Right hindlimb (tissue), 1 donor: ENCODE measurements at regions not wholly inside any gene's neighbourhood (a gene's known extent, or its start where the extent isn't known, plus 50 kb on each side); places are given as distances from the start of the nearest gene placed in this dataset.

Source experiments
- DNase-seq: peaks from one replicate; pipeline ENCODE4 v3.0.0-alpha.2; 2018

DNA sequence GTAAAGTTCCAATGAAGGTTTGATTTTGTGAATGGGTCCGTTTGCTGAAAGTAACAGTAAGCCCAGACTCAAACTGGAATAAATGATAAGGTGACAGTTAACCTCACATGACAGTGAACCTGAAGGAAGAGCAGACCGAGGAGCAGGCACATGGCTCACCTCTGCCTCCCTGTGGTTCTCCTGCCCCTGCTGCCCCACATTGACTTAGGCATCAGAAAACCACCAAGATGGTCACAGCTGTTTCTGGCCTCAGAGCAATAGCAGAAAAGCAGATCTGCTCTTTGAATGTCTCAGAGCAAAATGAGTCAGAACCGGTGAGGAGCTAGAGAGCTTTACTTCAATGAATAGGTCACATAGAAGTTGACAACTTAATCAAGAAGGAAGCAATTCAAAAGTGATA is 487.6 kb downstream of the METTL4 start:
- no peak for DNase-seq

DNA sequence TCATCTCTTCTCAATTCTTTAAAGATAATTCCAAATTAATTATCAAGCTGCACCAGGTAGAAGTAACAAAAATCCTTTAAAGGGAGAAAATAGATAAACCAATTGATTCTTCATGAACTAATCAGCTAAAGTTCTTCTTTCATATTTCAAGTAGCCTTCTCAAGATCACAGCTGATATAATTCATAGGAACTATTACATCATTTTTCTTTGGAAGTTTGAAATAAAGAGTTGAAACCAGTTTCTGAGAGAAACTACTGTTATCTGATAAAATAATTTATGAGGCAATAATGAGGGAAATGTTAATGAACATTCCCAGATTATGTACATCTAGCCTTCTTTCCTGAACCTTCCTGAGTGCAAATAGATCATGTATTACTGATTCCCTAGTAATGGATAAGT is 484.9 kb downstream of the METTL4 start:
- no peak for DNase-seq

DNA sequence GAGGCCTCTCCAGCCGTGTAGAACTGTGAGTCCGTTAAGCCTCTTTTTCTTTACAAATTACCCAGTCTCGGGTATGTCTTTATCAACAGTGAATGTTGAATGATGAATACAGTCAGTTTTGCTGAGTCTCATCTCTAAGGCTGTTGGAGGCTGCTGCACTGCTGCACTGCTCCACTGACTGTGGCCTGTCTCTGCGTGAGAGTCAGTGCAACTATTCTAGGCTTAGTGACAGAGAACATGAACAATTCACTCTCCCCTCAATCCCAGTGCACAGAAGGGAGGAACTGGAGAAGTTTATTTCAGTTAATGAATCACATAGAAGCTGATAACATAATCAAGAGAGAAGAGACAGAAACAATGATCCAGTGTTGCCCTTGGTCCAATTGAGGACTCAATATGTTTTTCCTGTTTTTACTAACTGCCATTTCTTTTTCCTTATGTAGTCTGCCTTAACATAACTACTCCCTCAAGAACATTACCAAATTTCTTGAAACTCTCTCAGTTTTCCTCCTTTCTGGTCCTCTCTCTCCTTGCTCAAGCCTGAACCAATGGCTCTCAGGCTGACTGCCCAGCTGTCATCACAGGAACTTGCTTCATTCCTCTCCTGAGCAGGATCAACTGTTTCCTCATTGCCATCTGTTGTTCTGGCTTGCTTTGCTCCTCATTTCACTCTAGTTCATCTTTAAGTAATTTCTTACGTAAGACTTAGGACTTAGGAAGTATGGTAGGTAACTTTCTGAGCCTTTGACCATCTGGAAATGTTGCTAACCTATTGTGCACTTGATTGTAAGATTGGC is 483.2 kb downstream of the METTL4 start:
- peak; percentile 51 for DNase-seq

DNA sequence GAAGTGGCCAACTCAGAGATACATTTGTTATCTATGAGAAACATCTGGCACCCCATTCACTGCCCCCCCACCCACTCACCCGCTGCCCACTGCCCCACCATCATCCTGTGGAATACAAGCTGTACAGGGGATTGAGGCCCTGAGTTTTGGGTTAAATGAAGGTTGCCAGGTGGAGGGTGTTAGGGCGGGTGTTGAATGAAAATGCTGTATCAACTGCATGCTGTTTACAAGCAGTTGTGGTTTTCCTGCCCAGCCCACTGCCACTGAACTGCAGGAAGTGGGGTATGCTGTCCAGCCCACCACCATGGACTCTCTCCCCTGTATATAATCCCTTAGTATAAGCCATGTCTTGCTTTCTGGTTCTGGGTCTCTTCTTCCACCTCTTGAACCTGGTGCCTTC is 481.9 kb downstream of the METTL4 start:
- DNase-seq: no peak

DNA sequence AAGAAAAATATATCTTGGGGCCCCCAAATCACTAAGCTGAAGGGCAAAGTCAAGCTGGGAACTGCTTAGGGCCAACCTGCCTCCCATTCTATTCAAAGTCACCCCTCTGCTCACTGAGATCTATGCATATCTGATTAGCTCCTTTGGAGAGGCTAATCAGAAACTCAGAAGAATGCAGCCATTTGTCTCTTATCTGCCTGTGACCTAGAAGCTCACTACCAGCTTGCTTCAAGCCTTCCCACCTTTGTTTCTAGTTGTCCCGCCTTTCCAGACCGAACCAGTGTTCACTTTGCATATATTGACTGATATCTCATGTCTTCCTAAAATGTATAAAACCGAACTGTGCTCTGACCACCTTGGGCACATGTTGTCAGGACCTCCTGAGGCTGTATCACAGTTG is 479.4 kb downstream of the METTL4 start:
- no peak for DNase-seq

DNA sequence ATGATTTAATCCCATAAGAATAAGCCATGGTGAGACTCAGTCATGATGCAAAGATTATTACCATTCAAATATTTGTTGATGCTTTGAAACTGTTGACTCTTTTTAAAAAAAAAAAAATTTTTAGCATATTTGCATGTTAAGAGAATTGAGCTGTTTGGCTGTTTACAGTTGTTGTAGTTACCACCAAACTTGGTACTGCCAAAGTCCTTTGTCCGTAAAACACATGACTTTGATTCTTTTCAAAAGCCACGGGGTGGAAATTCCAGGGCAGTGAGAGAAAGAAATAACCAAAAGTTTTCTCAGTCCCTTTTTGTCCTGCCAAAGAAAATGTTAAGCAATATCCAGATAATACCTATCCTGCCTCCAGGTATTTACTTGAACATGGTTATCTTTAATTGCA is 474.8 kb downstream of the METTL4 start:
- DNase-seq: no peak

DNA sequence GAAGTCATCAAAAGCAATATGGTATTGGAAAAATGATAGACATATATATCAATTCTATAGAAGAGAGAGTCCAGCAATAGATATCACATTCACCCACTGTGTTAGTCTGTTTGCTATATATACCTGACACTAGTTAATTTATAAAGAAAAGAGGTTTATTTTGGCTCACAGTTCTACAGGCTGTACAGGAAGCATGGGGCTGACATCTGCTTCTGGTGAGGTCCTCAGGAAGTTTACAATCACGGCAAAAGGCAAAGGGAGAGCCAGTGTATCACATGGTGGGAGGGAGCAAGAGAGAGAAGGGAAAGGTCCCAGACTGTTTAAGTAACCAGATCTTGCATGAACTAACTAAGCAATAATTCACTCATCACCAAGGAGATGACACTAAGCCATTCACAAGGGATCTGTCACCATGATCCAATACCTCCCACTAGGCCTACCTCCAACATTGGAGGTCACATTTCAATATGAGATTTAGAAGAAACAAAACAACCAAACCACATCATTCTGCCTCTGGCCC is 470.6 kb downstream of the METTL4 start:
- no peak for DNase-seq

DNA sequence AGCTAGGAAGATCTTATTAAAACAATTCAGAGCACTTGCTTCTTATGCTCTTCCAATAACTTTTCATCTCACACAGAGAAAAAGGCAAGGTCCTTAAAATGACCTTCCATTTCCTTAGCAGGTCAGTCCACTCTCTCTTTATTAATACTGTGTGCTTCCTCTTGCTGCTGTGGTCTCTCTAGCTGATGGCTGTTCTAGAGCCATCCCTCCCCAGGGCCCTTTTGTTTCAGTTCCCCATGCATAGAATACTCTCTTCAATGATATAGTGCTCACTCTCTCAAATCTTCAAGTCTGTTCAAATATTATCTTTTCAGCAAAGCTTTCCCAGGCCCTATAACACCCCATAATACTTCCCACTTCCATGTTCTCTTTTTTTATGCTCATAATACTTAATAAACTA is 469.3 kb downstream of the METTL4 start:
- no peak for DNase-seq

DNA sequence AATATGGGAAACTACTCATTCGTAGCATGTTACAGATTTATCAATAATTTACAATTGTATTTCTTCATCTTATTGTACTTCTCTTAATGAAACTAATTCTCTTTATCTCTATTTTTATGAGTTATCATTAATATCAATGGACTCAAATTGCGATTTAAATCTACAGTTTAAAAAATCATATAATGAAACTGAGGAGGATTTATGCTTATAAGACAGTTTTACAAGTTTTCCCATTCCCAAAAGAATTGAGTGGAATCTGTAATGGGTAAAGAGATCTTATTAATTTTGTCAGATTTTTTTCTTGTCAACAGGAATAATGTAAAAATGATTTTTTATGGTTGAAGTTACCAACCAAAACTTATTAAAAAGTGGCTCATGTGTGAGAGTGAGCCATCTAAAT is 468.0 kb downstream of the METTL4 start:
- no peak for DNase-seq

DNA sequence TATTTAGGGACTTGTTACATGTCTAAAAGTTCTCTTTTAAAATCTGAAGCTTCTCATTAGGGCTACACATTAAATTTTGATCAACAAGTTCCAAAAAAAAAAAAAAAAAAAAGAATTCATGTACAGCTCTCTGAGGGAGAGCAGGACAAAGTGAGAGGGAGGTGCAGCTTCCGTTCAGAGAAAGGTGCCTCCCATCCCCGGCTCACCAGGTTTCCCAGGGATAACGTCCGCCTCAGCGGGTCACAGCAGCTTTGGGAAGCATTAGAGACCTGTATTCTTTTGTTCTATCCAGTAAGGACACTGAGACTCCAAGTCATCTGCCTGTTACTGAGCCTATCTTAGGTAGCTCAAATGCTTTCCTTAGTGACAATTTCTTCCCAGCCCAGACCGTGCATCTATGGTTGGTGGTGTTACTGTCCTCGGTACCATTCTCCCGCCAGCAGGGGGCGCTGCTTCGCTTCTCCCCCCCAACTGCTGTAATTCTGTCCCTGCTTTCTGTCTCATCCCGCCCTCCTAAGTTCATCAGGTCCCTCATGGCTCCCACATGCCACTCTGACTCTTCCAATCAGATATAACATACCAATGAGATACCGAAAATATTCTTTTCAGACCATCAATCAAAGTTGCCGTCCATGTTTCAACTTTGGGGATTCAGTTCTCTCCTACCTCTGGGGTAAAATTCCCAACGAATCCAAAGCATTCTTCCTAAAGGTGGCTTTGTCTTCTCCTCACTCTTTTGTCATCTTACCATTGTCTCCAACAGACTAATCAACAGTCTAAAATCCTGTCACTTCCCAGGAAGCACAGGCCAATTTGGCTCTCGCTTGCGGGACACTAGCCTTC is 466.5 kb downstream of the METTL4 start:
- DNase-seq: peak; percentile 30

DNA sequence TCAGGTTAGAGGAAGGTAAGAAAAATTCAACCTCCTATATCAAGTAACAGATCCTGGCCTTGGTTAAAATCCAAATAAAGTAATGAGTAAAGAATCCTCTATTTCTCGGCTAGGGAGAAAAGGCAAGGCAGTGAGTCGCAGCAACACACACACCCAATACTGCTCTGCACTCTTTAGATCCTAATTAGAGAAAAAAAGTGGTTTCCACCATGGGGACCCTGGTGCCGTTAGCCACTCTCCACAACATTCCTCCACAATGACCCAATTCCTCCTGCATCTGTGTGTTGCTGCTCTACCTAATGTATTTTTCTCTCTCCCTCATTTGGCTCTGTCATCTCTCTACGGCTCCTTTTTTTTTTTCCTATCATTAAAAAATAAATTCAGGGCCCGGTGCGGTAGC is 462.7 kb downstream of the METTL4 start:
- peak; percentile 18 for DNase-seq

DNA sequence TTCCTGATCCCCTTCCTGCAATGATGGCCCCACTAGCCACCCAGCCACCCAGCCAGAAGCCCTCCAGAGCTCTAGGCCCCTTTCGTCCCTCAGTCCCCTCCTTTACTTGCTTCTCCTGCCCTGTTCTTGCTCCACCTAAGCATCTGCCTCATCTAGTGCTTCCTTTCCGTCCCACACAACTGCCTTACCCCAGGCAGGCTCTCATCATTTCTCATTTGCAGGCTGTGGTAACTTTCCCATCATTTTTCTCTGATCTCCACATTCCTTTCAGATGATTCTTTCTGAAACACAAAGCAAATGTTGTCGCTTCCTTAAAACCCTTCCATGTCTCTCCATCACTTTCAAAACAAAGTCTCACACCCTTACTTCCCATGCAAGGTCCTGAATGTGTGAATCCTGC is 459.8 kb downstream of the METTL4 start:
- DNase-seq: no peak

DNA sequence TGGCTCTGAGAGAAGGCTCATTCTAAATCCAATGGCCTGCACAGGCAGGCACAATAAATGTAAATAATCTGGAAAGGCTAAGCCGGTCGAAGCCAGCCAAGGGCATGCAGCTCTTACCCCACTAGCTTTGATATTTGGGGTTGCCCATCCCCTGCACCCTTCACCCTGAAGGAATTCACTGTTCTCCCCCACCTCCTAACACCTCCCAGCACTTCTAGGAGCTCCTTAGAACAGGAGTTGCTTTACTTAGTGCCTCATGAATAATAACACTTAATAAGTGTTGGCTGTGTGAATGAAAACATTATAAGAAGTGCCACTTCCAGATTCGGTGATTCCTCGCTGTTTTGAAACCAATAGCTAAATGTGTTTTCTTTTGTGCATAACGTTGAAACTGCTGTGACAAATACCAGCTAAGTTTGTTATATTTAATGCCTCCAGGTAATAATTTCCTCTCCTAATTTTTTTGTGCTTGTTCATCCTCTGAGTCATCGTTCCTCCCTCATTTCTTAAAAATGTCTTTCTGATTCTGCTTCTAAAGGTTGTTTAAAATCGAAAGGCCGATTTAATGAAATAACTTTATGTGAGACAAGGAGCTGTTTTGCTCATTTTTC is 458.8 kb downstream of the METTL4 start:
- DNase-seq: no peak

DNA sequence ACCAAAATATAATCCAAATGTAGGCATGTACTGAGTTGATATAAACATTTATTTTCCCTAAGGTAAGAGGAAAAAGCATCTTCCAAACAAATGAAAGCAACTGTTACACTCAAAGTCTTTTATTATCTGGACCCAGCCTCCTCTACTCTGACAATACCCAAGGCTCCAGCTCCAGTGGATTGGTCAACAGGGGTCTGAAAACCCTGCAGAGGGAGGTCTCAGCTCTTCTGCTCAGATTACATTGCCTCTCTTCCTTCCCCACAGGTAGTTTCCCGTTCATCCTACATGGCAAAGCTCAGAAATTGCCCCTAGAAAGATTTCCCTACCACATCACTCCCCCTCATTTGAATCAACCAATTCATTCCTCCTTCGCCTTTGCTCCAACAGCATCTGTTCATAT is 457.0 kb downstream of the METTL4 start:
- no peak for DNase-seq

DNA sequence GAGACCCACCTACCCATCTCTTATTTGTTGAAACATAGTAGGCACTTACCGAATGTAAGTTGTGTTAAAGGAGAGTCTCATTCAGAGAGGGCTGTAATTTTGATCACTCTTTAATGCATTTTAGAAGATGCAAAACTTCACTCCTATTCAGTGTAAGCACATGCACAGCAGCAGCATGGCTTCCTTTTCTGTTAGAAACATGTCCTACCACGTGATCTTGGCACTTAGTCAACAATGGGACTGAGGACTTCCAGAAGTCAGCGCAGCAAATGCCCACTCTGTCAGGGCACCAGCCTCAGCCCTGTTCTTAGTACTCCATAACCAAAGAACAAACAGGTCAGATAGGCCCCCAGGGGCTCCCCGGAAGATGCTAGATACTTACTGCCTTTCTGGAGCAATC is 456.5 kb downstream of the METTL4 start:
- DNase-seq: no peak

DNA sequence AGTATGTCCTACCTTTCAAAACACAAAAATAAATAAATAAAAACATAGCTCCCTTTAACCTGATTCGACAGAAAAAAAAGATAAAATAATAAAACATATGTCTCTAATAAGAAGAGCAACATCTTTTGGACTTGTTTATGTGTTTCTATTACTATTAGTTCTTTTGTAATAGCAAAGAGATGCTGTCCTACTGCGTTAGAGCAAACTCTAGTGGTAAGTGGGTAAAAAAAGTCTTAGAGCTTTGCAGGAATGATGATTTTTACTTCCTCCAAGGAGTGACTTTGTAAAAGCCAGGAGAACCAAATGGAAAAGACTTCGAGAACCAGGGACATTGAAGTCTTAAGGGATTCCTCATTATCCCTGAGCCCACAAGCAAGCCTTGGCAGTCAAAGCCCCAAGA is 450.1 kb downstream of the METTL4 start:
- DNase-seq: no peak

DNA sequence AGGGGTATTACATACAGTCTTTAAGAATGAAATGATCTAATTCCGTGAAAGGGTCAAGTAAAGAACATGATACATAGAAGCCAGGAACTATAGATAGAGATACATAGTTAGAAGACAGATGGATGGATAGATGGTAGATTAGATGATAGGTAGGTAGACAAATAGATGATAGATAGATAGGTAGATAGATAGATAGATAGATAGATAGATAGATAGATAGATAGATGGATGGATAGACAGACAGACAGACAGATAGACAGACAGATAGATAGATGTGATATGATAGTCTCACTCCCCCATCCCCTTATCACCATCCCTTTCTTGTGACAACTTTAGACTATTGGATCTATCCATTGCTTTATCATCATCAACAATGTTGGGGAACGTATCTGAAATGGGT is 448.2 kb downstream of the METTL4 start:
- DNase-seq: no peak

DNA sequence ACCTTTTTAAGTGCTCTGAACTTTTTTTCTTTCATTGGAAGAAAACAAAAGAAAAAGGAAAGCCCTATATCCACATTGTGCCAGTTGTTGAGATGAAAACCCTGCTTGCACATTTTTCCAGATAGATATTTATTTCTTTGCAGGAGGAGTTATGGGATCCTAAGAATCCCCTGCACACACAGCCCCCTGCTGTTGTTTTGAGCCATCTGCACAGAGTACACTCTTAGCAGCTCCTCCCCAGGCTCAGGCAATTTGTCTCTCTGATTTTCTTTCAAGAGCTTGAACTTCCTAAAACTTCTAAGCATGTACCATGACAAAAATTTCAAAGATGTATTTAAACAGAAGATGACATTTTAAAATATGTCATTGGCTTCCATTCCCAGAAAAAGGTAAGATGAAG is 436.9 kb downstream of the METTL4 start:
- no peak for DNase-seq

DNA sequence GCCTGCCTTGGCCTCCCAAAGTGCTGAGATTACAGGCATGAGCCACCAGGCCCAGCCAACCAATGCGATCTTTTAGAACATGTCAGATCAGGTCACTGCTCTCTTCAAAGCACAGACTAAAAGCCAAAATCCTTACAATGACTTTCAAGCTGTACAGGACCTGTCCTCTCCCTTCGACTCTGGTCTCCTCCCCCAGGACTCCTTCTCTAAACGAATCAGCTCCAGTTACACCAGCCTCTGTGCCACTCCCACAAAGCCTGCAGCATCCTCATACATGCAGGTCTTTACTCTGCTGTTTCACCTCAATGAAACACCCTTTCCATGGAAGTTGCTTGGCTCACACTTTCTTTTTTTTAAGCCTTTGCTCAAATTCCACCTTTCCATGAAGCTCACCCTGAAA is 436.0 kb downstream of the METTL4 start:
- DNase-seq: no peak

DNA sequence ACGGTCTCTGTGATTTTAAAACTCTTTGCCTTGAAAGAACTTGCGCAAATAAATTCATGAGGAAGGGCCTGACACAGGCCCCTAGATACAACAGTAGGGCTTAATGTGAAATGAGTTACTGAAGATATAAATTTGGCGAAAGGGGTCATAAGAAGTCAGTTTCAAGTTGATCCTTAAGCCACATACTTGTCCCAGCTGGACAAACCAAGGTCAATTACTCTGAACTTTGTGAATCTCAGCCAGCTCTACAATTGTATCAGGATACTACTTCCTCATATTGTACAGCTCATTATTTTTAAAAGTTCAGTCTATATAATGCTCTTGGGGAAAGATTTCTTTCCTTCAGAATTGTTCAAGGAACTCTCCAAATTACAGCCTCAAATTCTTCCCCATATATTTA is 432.8 kb downstream of the METTL4 start:
- DNase-seq: peak; percentile 25

DNA sequence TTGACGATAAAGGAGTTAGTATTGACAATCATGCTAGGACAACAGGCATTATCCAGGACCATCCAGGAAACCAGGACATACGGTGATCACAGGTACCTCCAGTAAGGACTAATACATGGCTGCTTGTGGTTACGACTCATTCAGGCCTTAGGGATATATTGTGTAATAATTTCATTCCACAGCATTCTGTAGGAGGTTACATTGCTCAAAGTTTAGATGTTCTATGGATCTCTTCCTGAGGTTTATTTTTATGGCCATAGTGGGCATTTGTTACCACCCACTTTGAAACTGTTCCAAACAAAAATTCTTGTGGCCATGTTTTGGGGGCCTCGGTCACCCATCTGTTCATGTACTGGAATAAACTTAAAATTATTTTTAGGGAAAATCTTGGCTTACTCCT is 431.6 kb downstream of the METTL4 start:
- no peak for DNase-seq

DNA sequence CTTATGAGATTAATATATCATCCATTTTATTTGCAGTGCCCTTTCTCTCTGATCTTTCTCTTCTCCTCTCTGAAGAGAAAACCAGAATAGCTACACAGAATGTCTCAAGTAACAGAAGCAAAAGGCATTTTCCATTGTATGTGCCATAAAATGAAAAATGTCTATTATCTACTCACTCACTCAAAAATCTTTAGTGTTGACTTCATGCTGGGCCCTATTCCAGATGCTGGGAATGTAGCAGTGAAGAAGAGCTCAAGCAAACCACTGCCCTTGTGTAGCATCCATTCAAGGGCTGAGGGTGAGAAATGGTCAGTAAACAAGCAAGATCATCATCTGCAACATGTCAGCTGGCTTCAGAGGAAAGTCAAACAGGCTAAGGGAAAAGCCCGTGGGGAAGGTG is 427.7 kb downstream of the METTL4 start:
- DNase-seq: peak; percentile 50

DNA sequence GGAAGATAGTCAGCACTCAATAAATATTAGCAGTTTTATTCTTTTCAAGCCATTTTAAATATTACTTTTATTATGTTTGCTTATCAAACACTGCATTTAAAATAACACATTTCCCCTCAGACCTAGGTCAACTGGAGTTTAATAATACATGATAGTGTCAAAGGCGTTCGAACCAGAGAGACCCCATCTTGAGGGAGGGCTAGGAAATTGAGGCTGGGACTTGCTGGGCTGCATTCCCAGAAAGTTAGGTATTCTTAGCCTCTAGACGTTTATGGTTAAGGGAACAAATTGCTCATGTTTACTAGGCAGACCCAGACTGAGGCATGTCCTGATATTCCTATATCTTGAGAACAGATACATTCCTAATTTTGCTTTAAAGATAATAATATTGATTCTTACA is 426.5 kb downstream of the METTL4 start:
- peak; percentile 27 for DNase-seq

DNA sequence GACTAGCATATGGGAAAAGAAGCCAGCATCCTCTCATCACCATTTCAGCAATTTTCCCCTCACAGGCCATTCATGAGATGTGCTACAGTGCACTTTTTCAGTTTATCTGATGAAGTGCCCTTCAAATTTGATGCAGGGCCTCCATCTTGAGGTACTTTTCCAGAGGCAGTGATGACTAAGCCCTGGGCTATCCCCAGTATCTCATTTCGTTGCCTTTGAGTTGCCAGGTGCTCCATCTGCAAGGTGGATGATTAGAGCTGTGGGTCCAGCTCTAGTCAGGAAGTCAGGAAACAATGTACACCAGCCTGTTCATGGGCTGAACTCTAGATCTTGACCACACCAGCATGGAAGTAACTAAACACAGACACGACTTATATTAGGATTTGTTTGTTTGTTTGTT is 425.2 kb downstream of the METTL4 start:
- no peak for DNase-seq
